GM19395 (cell line): ENCODE measurements at regions not wholly inside any gene's neighbourhood (a gene's known extent, or its start where the extent isn't known, plus 50 kb on each side); places are given as distances from the start of the nearest gene placed in this dataset.
"Not testable (repeated sequence)": the region's sequence is repeated elsewhere in the genome, so short reads cannot be mapped to it uniquely, and the experiment has no call there.

ENCODE experiments used
- ATAC-seq: cut with Tn5 transposase; IDR thresholded peaks from one replicate; pipeline ENCODE4 v1.9.1; 2021; ENCODE audit warnings: mild to moderate bottlenecking, moderate library complexity; ENCODE audit not compliant: unreplicated experiment

- no peak for ATAC-seq
Observed at GRCh38 chr4:77220828-77221613, 64.0 kb downstream of the CCNG2 start.

- no peak for ATAC-seq
Observed at GRCh38 chr4:77225022-77225421, 68.0 kb downstream of the CCNG2 start.

- no peak for ATAC-seq
Observed at GRCh38 chr4:77226939-77227705, 70.1 kb downstream of the CCNG2 start.

DNA sequence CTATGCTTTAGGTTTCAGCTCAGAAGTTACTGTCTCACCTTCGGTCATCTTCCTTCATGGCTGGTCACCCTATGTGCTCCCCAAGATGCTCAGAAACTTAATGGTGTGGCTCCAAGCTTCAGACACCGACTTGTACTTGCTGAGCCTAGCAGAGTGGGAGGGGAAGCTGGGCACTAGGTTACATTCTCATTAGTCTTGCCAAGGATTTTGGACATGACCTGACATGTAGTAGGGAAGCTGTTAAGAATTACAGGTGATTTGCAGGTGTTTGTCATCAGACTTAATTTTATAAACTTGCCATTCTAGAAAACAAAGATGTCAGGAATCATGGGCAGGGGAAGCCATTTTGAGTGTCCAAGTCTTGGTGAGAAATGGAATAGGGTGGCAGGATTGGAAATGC is 72.4 kb downstream of the CCNG2 start:
- ATAC-seq, result no peak

- no peak for ATAC-seq
Observed at GRCh38 chr4:77232653-77233052, 75.6 kb downstream of the CCNG2 start.

- peak; percentile 72 for ATAC-seq
Observed at GRCh38 chr4:77235289-77235854, 78.4 kb downstream of the CCNG2 start.

DNA sequence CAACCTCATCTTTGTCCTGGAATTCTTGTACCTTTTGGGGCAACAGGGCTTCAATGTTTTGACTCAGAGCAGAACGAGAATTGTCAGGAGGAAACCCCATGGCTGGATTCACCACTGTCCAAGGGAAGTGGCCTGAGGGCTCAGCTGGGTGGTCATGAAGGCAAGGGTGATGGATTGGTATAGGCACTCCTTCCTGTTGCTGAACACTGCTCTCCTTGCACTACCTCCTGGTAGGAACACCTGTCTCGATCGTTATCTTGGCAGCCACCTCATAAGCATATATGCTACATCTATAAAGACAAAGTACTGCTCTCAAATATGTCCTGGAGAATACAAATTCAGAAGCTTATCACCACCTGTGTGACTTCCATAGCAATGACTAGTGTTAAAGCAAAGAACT is 79.8 kb downstream of the CCNG2 start:
- ATAC-seq, result no peak

- ATAC-seq, result peak; percentile 77
Observed at GRCh38 chr4:77240469-77241066, 83.6 kb downstream of the CCNG2 start.

- no peak for ATAC-seq
Observed at GRCh38 chr4:77248805-77249204, 91.8 kb downstream of the CCNG2 start.

- no peak for ATAC-seq
Observed at GRCh38 chr4:77251751-77252150, 94.7 kb downstream of the CCNG2 start.

- ATAC-seq, result no peak
Observed at GRCh38 chr4:77263247-77263646, 106.2 kb downstream of the CCNG2 start.

DNA sequence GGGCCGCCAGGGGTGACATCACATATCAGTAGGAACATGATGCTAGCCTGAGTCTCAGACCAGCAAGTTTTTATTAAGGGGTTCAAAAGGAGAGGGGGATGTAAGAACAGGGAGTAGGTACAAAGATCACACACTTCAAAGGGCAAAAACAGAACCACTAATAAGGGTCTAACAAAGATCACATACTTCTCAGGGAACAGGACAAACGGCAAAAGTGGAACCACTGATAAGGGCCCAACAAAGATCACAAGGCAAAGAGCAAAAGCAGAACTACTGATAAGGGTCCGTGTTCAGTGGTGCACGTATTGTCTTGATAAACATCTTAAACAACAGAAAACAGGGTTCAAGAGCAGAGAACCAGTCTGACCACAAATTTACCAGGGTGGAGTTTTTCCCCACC is 107.0 kb downstream of the CCNG2 start:
- ATAC-seq, result not testable (repeated sequence)

DNA sequence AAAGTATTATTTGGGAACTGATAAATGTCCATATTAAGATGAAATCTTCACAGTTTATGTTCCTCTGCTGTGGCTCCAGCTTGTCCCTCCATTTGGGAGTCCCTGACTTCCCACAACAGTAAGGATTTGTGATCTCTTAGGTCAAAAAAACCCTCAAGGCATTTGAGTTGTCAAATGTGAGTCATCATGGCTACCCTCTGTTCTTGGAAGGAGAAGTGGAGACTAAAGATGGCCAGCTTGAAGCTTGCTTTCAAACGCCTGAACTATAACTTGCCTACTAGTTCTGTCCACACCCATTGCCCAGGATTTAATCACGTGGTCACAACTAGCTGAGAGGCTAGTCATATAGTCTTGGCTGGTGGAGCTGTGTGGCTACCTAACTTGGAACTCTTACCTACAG is 107.8 kb downstream of the CCNG2 start:
- ATAC-seq, result no peak

GRCh38 chr4:77268108-77268507 is 111.1 kb downstream of the CCNG2 start:
- no peak for ATAC-seq

GRCh38 chr4:77269505-77269904 is 112.5 kb downstream of the CCNG2 start:
- no peak for ATAC-seq

GRCh38 chr4:77273412-77273811 is 116.4 kb downstream of the CCNG2 start:
- no peak for ATAC-seq

DNA sequence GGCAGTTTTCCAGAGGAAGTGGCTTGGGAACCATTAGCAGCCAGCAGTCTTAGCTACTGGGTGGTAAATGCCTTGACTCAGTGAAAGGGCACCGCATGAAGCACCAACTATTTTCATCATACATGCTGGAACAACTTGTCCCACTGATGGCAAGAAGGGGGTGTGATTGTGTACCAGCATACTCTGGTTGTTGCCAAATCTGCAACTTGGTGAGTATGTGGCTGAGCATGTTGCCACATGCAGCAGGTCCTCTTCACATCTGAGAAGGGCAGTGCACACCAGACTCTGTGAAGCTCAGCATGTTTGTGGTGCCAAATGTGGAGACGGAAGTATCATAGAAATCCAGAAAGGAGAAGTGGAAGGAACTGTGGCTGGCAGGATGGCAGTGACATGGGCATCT is 122.1 kb downstream of the CCNG2 start:
- not testable (repeated sequence) for ATAC-seq

GRCh38 chr4:77282305-77282704 is 125.3 kb downstream of the CCNG2 start:
- no peak for ATAC-seq

- ATAC-seq, result no peak
Observed at GRCh38 chr4:77284036-77284435, 127.0 kb downstream of the CCNG2 start.

DNA sequence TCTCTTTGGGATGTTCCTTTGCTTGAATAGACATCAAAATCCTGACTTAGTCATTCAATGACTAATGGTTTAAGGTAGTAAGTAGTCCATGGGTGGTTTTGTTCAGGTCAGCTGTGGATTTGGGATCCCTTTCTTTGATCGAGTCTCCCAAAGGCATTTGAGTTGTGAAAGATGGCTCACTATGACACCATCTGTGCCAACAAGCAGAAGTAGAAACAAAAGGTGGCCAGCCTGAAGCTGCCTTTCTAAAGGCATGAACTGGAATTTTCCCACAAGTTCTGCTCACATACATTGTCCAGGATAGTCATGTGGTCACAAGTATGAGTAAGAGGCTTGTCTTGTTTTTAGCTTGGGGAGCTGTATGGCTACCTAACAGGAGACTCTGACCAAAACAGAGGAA is 129.9 kb downstream of the CCNG2 start:
- no peak for ATAC-seq

GRCh38 chr4:77293426-77293825 is 136.4 kb downstream of the CCNG2 start:
- ATAC-seq, result no peak

- not testable (repeated sequence) for ATAC-seq
Observed at GRCh38 chr4:77300996-77301395, 144.0 kb downstream of the CCNG2 start.
